OCI-LY3 (cell line): ENCODE measurements at regions not wholly inside any gene's neighbourhood (a gene's known extent, or its start where the extent isn't known, plus 50 kb on each side); places are given as distances from the start of the nearest gene placed in this dataset.

Experiments used
- CTCF ChIP-seq: fragments of 200-600, 300-600 bp; sonication (generic); IDR thresholded peaks from 2 replicates; pipeline ENCODE4 v1.5.1; 2014; ENCODE audit warnings: antibody characterized with exemption, low read length, low read depth
- EZH2phosphoT487 ChIP-seq: fragments of 200-600 bp; shearing (Covaris generic); IDR thresholded peaks from 2 replicates; pipeline ENCODE4 v1.6.1; 2018; ENCODE audit warnings: antibody characterized with exemption, mixed run types, low read depth

- TF ChIP-seq CTCF (no peak), EZH2phosphoT487 (no peak)
These were observed 541.1 kb downstream of the MED13L start for GRCh38 chr12:115736360-115736759.
